C4-2B (cell line): ENCODE measurements at regions not wholly inside any gene's neighbourhood (a gene's known extent, or its start where the extent isn't known, plus 50 kb on each side); places are given as distances from the start of the nearest gene placed in this dataset.

Source experiments
- ZFX ChIP-seq: fragments of 450-650 bp; IDR thresholded peaks from 2 replicates; pipeline ENCODE4 v1.6.1; 2017
- TF ChIP-seq, protein P1 (sequence below): fragments of 450-650 bp; conservative IDR thresholded peaks from 2 replicates; pipeline ENCODE4 v1.5.1; 2017; ENCODE audit warnings: mild to moderate bottlenecking

DNA sequence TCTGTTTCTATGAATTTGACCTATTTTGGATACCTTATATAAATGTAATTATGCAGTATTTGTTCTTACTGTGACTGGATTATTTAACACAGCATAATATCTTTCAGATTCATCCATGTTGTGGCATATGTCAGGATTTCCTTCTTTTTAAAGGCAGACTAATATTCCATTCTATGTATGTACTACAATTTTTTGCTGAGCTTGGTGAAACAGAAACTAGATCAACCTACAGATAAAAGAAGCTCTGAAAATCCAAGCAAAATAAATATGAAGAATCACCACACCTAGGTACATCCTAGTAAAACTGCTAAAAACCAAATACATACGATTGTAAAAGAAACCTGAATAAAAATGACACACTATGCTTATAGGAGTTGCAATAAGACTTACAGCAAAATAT is 300.5 kb downstream of the HTR7 start:
- TF ChIP-seq, protein P1, sequence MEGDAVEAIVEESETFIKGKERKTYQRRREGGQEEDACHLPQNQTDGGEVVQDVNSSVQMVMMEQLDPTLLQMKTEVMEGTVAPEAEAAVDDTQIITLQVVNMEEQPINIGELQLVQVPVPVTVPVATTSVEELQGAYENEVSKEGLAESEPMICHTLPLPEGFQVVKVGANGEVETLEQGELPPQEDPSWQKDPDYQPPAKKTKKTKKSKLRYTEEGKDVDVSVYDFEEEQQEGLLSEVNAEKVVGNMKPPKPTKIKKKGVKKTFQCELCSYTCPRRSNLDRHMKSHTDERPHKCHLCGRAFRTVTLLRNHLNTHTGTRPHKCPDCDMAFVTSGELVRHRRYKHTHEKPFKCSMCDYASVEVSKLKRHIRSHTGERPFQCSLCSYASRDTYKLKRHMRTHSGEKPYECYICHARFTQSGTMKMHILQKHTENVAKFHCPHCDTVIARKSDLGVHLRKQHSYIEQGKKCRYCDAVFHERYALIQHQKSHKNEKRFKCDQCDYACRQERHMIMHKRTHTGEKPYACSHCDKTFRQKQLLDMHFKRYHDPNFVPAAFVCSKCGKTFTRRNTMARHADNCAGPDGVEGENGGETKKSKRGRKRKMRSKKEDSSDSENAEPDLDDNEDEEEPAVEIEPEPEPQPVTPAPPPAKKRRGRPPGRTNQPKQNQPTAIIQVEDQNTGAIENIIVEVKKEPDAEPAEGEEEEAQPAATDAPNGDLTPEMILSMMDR: no peak
- no peak for TF ChIP-seq ZFX
